OCI-LY1 (cell line): ENCODE measurements at regions not wholly inside any gene's neighbourhood (a gene's known extent, or its start where the extent isn't known, plus 50 kb on each side); places are given as distances from the start of the nearest gene placed in this dataset.

Experiments used
- EZH2 ChIP-seq: fragments of 200-600 bp; sonication (generic), shearing (Covaris generic); IDR thresholded peaks from 2 replicates; pipeline ENCODE4 v1.8.0; 2017; ENCODE audit warnings: borderline replicate concordance, mixed run types, mild to moderate bottlenecking, antibody characterized with exemption, low read length, moderate library complexity, mixed read lengths
- TF ChIP-seq, protein P1 (sequence below): fragments of 200-600 bp; sonication (generic), shearing (Covaris generic); IDR thresholded peaks from 2 replicates; pipeline ENCODE4 v1.5.1; 2017; ENCODE audit warnings: mild to moderate bottlenecking, antibody characterized with exemption, low read length, moderate library complexity, mixed read lengths

DNA sequence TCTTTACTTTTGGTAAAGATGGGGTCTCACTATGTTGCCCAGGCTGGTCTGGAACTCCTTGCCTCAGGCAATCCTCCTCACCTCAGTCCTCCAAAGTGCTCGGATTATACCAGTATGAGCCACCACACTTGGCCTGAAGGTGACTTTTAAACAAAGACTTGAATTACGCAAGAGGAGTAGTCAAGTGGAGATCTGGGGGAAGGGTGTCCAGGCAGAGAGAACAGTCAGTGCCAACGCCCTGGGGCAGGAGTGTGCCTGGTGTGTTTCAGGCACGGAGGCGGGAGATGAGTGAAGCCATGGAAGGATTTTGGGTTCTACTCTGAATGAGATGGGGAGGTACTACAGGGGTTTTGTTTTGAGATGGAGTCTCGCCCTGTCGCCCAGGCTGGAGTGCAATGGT is 82.6 kb upstream of the NPTX2 start:
- TF ChIP-seq EZH2 = no peak
- TF ChIP-seq, protein P1, sequence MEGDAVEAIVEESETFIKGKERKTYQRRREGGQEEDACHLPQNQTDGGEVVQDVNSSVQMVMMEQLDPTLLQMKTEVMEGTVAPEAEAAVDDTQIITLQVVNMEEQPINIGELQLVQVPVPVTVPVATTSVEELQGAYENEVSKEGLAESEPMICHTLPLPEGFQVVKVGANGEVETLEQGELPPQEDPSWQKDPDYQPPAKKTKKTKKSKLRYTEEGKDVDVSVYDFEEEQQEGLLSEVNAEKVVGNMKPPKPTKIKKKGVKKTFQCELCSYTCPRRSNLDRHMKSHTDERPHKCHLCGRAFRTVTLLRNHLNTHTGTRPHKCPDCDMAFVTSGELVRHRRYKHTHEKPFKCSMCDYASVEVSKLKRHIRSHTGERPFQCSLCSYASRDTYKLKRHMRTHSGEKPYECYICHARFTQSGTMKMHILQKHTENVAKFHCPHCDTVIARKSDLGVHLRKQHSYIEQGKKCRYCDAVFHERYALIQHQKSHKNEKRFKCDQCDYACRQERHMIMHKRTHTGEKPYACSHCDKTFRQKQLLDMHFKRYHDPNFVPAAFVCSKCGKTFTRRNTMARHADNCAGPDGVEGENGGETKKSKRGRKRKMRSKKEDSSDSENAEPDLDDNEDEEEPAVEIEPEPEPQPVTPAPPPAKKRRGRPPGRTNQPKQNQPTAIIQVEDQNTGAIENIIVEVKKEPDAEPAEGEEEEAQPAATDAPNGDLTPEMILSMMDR = no peak
